HG02885 (cell line): ENCODE measurements at regions not wholly inside any gene's neighbourhood (a gene's known extent, or its start where the extent isn't known, plus 50 kb on each side); places are given as distances from the start of the nearest gene placed in this dataset.

Experiments used
- ATAC-seq: cut with Tn5 transposase; IDR thresholded peaks from one replicate; pipeline ENCODE4 v1.9.1; 2021; ENCODE audit warnings: mild to moderate bottlenecking; ENCODE audit not compliant: unreplicated experiment, poor library complexity

- no peak for ATAC-seq
These were observed 523.1 kb downstream of the PLCL1 start for GRCh38 chr2:198327526-198327925.

GRCh38 chr2:198326431-198326830 is 522.0 kb downstream of the PLCL1 start:
- no peak for ATAC-seq

- no peak for ATAC-seq
These were observed 521.0 kb downstream of the PLCL1 start for GRCh38 chr2:198325359-198325758.

- no peak for ATAC-seq
These were observed 519.7 kb downstream of the PLCL1 start for GRCh38 chr2:198324071-198324470.

- no peak for ATAC-seq
These were observed 517.9 kb downstream of the PLCL1 start for GRCh38 chr2:198322275-198322674.

- no peak for ATAC-seq
These were observed 517.2 kb downstream of the PLCL1 start for GRCh38 chr2:198321522-198322088.

GRCh38 chr2:198316852-198317396 is 512.5 kb downstream of the PLCL1 start:
- no peak for ATAC-seq

GRCh38 chr2:198315791-198316630 is 511.6 kb downstream of the PLCL1 start:
- ATAC-seq: no peak

- ATAC-seq: peak; percentile 67
These were observed 510.3 kb downstream of the PLCL1 start for GRCh38 chr2:198314559-198315153.

- no peak for ATAC-seq
These were observed 508.4 kb downstream of the PLCL1 start for GRCh38 chr2:198312596-198313483.

- no peak for ATAC-seq
These were observed 506.6 kb downstream of the PLCL1 start for GRCh38 chr2:198311020-198311419.

GRCh38 chr2:198309673-198310280 is 505.4 kb downstream of the PLCL1 start:
- ATAC-seq: peak; percentile 70

GRCh38 chr2:198309081-198309480 is 504.7 kb downstream of the PLCL1 start:
- ATAC-seq: no peak

GRCh38 chr2:198308368-198308767 is 504.0 kb downstream of the PLCL1 start:
- ATAC-seq: no peak

GRCh38 chr2:198307093-198307492 is 502.7 kb downstream of the PLCL1 start:
- no peak for ATAC-seq

GRCh38 chr2:198304859-198305258 is 500.5 kb downstream of the PLCL1 start:
- no peak for ATAC-seq

- ATAC-seq: no peak
These were observed 493.0 kb downstream of the PLCL1 start for GRCh38 chr2:198297350-198297749.

GRCh38 chr2:198296665-198297308 is 492.4 kb downstream of the PLCL1 start:
- peak; percentile 93 for ATAC-seq

GRCh38 chr2:198293281-198293680 is 488.9 kb downstream of the PLCL1 start:
- no peak for ATAC-seq
